MCF 10A (cell line): ENCODE measurements at regions not wholly inside any gene's neighbourhood (a gene's known extent, or its start where the extent isn't known, plus 50 kb on each side); places are given as distances from the start of the nearest gene placed in this dataset.

ENCODE experiments used
- BruUV-seq: library from RNA; stranded (reverse); fragments of 400-500 nt; replicated peaks from 2 replicates; lab custom pipeline; 2021; lab: Mats Ljungman, UMichigan
- CTCF ChIA-PET: fragments of 300-600 bp; sonication (Branson Sonifier 250); formaldehyde crosslinking; extraction: SDS; loops from one replicate; lab custom pipeline; 2021; ENCODE audit warnings: antibody characterized with exemption, inconsistent platforms; lab: Yijun Ruan, JAX
- POLR2A ChIA-PET: fragments of 300-600, 350-650 bp; sonication (Branson Sonifier 250); formaldehyde crosslinking; extraction: SDS; loops from one replicate; lab custom pipeline; 2020; ENCODE audit warnings: antibody characterized with exemption, inconsistent platforms; lab: Yijun Ruan, JAX
- DNase-seq: peaks from one replicate; pipeline ENCODE4 v3.0.0-alpha.2; 2018; ENCODE audit not compliant: unreplicated experiment
- H3K27ac Mint-ChIP-seq: one replicate; pipeline ENCODE4 v1.8.0; 2022; ENCODE audit warnings: mild to moderate bottlenecking, low read depth, mixed read lengths; ENCODE audit not compliant: unreplicated experiment
- H3K27me3 Mint-ChIP-seq: one replicate; pipeline ENCODE4 v1.8.0; 2022; ENCODE audit warnings: mixed read lengths; ENCODE audit not compliant: insufficient read depth, unreplicated experiment
- H3K36me3 Mint-ChIP-seq: one replicate; pipeline ENCODE4 v1.8.0; 2022; ENCODE audit warnings: mild to moderate bottlenecking, moderate library complexity, mixed read lengths; ENCODE audit not compliant: insufficient read depth, unreplicated experiment
- H3K4me1 Mint-ChIP-seq: one replicate; pipeline ENCODE4 v1.8.0; 2022; ENCODE audit warnings: mixed read lengths; ENCODE audit not compliant: insufficient read depth, unreplicated experiment
- H3K4me3 Mint-ChIP-seq: one replicate; pipeline ENCODE4 v1.8.0; 2022; ENCODE audit warnings: mild to moderate bottlenecking, moderate library complexity, mixed read lengths; ENCODE audit not compliant: unreplicated experiment
- H3K9me3 Mint-ChIP-seq: one replicate; pipeline ENCODE4 v1.8.0; 2022; ENCODE audit warnings: mixed read lengths; ENCODE audit not compliant: unreplicated experiment
- intact Hi-C: fragments of 100-400 bp; cut with micrococcal nuclease; formaldehyde crosslinking; loops from 2 replicates; pipeline ENCODE4 v1.14.1; 2022
- TF ChIP-seq, protein P1 (sequence below): fragments of 200-600 bp; IDR thresholded peaks from one replicate; pipeline ENCODE4 v1.8.0; 2022; ENCODE audit warnings: antibody characterized with exemption, mild to moderate bottlenecking; ENCODE audit not compliant: unreplicated experiment

DNA sequence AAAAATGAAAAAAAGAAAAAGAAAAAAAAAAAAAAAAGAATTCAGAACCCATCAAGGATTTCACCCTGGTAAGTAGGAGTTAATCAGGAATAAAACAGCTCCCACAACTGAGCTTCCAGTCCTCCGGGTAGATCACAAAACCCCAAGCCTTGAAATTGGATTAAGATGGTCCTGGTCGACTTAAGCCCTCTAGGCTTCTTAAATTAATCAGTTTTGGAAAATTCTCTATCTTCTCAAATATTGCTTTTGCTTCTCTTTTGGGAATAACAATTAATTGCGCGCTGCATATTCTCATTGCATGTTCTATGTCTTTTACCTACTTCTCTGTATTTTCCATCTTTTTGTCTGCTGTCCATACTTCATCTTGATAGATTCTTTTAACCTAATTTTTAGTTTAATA is 348.0 kb upstream of the MEX3C start:
- ChIA-PET POLR2A (no interaction called here), CTCF (no interaction called here)
- TF ChIP-seq, protein P1, sequence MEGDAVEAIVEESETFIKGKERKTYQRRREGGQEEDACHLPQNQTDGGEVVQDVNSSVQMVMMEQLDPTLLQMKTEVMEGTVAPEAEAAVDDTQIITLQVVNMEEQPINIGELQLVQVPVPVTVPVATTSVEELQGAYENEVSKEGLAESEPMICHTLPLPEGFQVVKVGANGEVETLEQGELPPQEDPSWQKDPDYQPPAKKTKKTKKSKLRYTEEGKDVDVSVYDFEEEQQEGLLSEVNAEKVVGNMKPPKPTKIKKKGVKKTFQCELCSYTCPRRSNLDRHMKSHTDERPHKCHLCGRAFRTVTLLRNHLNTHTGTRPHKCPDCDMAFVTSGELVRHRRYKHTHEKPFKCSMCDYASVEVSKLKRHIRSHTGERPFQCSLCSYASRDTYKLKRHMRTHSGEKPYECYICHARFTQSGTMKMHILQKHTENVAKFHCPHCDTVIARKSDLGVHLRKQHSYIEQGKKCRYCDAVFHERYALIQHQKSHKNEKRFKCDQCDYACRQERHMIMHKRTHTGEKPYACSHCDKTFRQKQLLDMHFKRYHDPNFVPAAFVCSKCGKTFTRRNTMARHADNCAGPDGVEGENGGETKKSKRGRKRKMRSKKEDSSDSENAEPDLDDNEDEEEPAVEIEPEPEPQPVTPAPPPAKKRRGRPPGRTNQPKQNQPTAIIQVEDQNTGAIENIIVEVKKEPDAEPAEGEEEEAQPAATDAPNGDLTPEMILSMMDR: no peak
- no peaks in the 10 kb centered on the region for H3K4me1 Mint-ChIP-seq
- H3K4me3 Mint-ChIP-seq: no peak overlapping the region
- no peaks in the 10 kb centered on the region for H3K36me3 Mint-ChIP-seq
- no peak overlapping the region for H3K27ac Mint-ChIP-seq
- BruUV-seq: no TSS peak
- DNase-seq: no peak
- no peaks in the 10 kb centered on the region for H3K9me3 Mint-ChIP-seq
- H3K27me3 Mint-ChIP-seq: no peaks in the 10 kb centered on the region
- intact Hi-C loops: no loop called here

DNA sequence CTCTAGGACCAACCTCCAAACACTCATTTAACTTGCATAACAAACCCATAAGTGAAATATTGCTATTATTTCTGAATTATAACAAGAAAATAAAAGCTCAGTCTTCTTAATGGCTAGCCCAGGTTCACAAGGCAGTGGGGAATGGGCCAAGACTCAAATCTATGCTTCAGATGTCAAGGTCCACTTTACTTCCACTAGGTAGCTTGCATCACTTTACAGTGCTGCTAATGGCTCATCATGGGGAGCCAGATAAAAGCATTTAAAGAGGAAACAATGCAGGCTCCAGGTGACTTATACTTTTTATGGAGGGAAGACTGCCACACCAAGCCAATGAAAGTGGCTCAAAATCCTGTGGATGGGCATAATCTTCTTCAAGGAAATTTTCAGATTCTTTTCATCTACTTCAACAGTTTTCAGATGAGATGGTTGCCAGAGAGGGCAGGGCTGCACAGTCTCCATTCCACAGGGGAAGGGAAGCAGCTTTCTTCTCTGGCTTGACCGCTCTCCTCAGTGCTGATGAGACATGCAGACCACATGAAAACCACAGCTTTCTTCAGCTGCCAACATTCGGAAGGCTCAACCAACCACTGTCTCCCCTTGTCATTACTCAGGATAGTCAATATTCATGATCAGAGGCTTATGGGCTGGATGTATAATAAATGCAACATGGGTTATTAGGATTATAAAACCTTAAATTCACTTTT is 361.9 kb upstream of the MEX3C start:
- no TSS peak for BruUV-seq
- TF ChIP-seq, protein P1: no peak
- no peak for DNase-seq
- Mint-ChIP-seq H3K9me3 (no peaks in the 10 kb centered on the region), H3K27me3 (no peaks in the 10 kb centered on the region), H3K27ac (no peak overlapping the region), H3K4me3 (no peak overlapping the region), H3K4me1 (no peaks in the 10 kb centered on the region), H3K36me3 (no peaks in the 10 kb centered on the region)
- intact Hi-C loops: no loop called here
- ChIA-PET POLR2A (no interaction called here), CTCF (interaction anchor here (0.6 to 1.4 kb wide), 4 partner anchors 19 to 765 kb away, joined by 3 to 5 read pairs (median 3); no protein-coding TSS in a partner anchor)

DNA sequence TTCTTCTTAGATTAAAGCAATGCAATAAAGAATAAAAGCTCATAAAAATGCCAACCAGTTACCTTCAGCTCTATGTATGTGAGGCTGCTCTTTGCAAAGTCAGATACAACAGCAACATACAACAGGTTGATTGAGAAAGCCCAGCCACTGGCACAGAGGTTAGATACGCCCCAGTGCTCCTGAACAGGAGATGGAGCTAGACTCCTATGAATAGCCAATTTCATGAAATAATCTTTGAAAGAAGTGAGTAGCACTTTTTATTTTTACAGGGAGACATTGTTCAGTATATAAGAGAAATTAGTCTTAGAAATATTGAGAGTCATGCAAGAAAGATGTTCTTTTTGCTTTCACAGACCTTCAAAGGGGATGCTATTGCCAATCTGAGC is 362.4 kb upstream of the MEX3C start:
- no TSS peak for BruUV-seq
- no peak overlapping the region for H3K27ac Mint-ChIP-seq
- POLR2A ChIA-PET: no interaction called here

DNA sequence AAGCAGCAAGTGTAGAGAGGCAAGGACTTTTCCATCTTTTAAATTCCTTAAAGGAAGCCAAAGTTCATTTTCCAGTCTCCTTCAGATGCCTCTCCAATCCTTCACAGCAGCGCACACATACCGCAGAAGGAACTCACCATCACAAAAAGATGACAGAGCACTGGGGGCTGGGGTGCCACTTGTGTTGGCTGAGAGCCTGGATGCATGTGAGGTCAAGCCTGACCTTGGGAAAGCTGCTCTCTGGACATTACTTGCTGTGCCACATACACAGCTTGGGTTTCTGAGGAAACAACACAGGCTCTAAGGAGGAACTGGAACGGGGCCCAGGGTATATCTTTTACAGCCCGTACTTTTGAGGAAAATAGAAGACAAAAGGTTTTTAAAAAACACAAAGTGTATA is 364.3 kb upstream of the MEX3C start:
- H3K4me3 Mint-ChIP-seq: no peak overlapping the region
- CTCF ChIA-PET: interaction anchor here (0.5 to 0.6 kb wide), 2 partner anchors 100 to 150 kb away, joined by 3 to 4 read pairs; no protein-coding TSS in a partner anchor
- TF ChIP-seq, protein P1: no peak
- H3K4me1 Mint-ChIP-seq: no peaks in the 10 kb centered on the region
- no peaks in the 10 kb centered on the region for H3K9me3 Mint-ChIP-seq
- intact Hi-C loops: no loop called here
- H3K36me3 Mint-ChIP-seq: peaks cover 5% of the 10 kb centered on the region
- POLR2A ChIA-PET: no interaction called here
- no peaks in the 10 kb centered on the region for H3K27me3 Mint-ChIP-seq
- no TSS peak for BruUV-seq
- DNase-seq: no peak
- no peak overlapping the region for H3K27ac Mint-ChIP-seq

More for the DNA sequence above, 362.4 kb upstream of the MEX3C start:
- TF ChIP-seq, protein P1: peak; percentile 25
- Mint-ChIP-seq H3K27me3 (no peaks in the 10 kb centered on the region), H3K4me3 (no peak overlapping the region), H3K9me3 (no peaks in the 10 kb centered on the region), H3K4me1 (no peaks in the 10 kb centered on the region), H3K36me3 (peaks cover 4% of the 10 kb centered on the region)
- intact Hi-C loops: no loop called here
- DNase-seq: peak; percentile 41
- CTCF ChIA-PET: interaction anchor here (0.6 to 1.4 kb wide), 4 partner anchors 18 to 765 kb away, joined by 3 to 5 read pairs (median 3); no protein-coding TSS in a partner anchor
